NCI-H526 (cell line): ENCODE measurements at regions not wholly inside any gene's neighbourhood (a gene's known extent, or its start where the extent isn't known, plus 50 kb on each side); places are given as distances from the start of the nearest gene placed in this dataset.

Source experiments
- DNase-seq, 2 experiments: peaks; one replicate each; lab custom pipeline; 2025; lab: John Stamatoyannopoulos, UW

- no peak for DNase-seq
Measured at GRCh38 chr3:186411994-186412393, 50.0 kb upstream of the DGKG start.
